ENCODE measurements at regions not wholly inside any gene's neighbourhood (a gene's known extent, or its start where the extent isn't known, plus 50 kb on each side); places are given as distances from the start of the nearest gene placed in this dataset.

GRCh38 chr3:74091204-74091603, 466.5 kb upstream of the PDZRN3 start:
- Histone ChIP-seq H3K4me1 (no peaks in the 10 kb centered on the region), H3K9me3 (no peaks in the 10 kb centered on the region), H3K4me3 (no peak overlapping the region), H3K27me3 (no peaks in the 10 kb centered on the region), H3K36me3 (no peaks in the 10 kb centered on the region), H3K27ac (no peak overlapping the region)
- no peak for DNase-seq (ENCODE audit: low spot score in 2 of 2)
- TF ChIP-seq POLR2A (IDR thresholded peaks at IDR 0.05) (no peak), EP300 (IDR thresholded peaks at IDR 0.05) (no peak)
- TF ChIP-seq, protein P1, sequence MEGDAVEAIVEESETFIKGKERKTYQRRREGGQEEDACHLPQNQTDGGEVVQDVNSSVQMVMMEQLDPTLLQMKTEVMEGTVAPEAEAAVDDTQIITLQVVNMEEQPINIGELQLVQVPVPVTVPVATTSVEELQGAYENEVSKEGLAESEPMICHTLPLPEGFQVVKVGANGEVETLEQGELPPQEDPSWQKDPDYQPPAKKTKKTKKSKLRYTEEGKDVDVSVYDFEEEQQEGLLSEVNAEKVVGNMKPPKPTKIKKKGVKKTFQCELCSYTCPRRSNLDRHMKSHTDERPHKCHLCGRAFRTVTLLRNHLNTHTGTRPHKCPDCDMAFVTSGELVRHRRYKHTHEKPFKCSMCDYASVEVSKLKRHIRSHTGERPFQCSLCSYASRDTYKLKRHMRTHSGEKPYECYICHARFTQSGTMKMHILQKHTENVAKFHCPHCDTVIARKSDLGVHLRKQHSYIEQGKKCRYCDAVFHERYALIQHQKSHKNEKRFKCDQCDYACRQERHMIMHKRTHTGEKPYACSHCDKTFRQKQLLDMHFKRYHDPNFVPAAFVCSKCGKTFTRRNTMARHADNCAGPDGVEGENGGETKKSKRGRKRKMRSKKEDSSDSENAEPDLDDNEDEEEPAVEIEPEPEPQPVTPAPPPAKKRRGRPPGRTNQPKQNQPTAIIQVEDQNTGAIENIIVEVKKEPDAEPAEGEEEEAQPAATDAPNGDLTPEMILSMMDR (IDR thresholded peaks at IDR 0.05): no peak
- 71 to 72% methylated on average over 2 of the region's 2 CpGs for WGBS, 2 donors

GRCh38 chr3:74089814-74090213, 465.1 kb upstream of the PDZRN3 start:
- Histone ChIP-seq H3K27me3 (no peaks in the 10 kb centered on the region), H3K4me1 (no peaks in the 10 kb centered on the region), H3K4me3 (no peak overlapping the region), H3K27ac (no peak overlapping the region), H3K9me3 (no peaks in the 10 kb centered on the region), H3K36me3 (no peaks in the 10 kb centered on the region)
- 54 to 60% methylated on average over 1 of the region's 1 CpG for WGBS, 2 donors
- DNase-seq (ENCODE audit: low spot score in 2 of 2): no peak
- TF ChIP-seq POLR2A (IDR thresholded peaks at IDR 0.05): no peak
- TF ChIP-seq, protein P1 (IDR thresholded peaks at IDR 0.05): no peak
- TF ChIP-seq EP300 (IDR thresholded peaks at IDR 0.05): no peak

DNA sequence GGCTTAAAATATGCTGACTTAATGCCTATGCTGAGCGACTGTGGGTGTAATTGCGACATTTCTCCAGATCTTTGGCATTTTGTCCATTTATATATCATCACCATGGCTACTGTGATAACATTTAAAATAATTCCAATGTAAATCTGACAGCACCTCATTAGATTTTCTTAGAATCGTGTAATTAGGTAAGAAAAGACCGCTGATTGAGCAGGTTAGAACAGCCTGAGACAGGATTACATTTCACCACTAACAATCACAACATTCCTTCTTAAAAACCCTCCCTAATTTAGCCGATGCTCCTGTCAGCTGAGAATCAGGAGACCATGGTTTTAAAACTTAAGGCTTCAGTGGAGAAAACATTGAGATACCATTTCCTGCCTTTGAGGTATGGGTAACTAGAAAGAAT, 455.3 kb upstream of the PDZRN3 start:
- Histone ChIP-seq H3K4me1 (no peaks in the 10 kb centered on the region), H3K9me3 (no peaks in the 10 kb centered on the region), H3K4me3 (no peak overlapping the region), H3K27ac (no peak overlapping the region), H3K27me3 (no peaks in the 10 kb centered on the region), H3K36me3 (no peaks in the 10 kb centered on the region)
- 43 to 48% methylated on average over 5 of the region's 5 CpGs for WGBS, 2 donors
- no peak for DNase-seq (ENCODE audit: low spot score in 2 of 2)
- TF ChIP-seq, protein P1 (IDR thresholded peaks at IDR 0.05): no peak
- TF ChIP-seq POLR2A (IDR thresholded peaks at IDR 0.05) (no peak), EP300 (IDR thresholded peaks at IDR 0.05) (no peak)

GRCh38 chr3:74075241-74075640, 450.5 kb upstream of the PDZRN3 start:
- WGBS, 2 donors: 62 to 69% methylated on average over 2 of the region's 2 CpGs
- no peak overlapping the region for H3K4me3 ChIP-seq
- no peaks in the 10 kb centered on the region for H3K27me3 ChIP-seq

DNA sequence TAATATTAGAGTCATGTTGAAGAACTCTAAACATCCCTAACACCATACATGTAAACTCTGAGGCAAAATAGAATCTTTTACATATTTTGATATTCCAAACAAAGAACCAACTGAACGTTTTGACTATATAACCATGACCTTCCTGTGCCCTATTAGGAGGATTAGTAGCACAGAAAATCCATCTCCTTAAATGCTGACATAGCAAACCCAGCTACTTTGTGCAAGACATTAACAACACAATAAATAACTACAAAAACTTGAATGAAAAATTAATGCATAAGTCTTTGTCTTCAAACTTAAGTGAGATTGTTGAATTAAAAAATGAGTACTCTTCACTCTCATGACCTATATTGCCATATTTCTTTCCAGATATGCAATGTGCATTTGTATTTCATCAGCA, 450.0 kb upstream of the PDZRN3 start:
- H3K27ac ChIP-seq: no peak overlapping the region
- no peak overlapping the region for H3K4me3 ChIP-seq
- 22 to 24% methylated on average over 1 of the region's 1 CpG for WGBS, 2 donors
- no peaks in the 10 kb centered on the region for H3K27me3 ChIP-seq
- H3K4me1 ChIP-seq: no peaks in the 10 kb centered on the region
- no peaks in the 10 kb centered on the region for H3K9me3 ChIP-seq
- TF ChIP-seq, protein P1 (IDR thresholded peaks at IDR 0.05): no peak
- TF ChIP-seq EP300 (IDR thresholded peaks at IDR 0.05): no peak
- no peak for TF ChIP-seq POLR2A (IDR thresholded peaks at IDR 0.05)
- no peaks in the 10 kb centered on the region for H3K36me3 ChIP-seq
- no peak for DNase-seq (ENCODE audit: low spot score in 2 of 2)

More at GRCh38 chr3:74075241-74075640, 450.5 kb upstream of the PDZRN3 start:
- no peaks in the 10 kb centered on the region for H3K36me3 ChIP-seq
- H3K9me3 ChIP-seq: no peaks in the 10 kb centered on the region
- TF ChIP-seq POLR2A (IDR thresholded peaks at IDR 0.05): no peak
- TF ChIP-seq EP300 (IDR thresholded peaks at IDR 0.05): no peak
- TF ChIP-seq, protein P1 (IDR thresholded peaks at IDR 0.05): no peak
- H3K4me1 ChIP-seq: no peaks in the 10 kb centered on the region
- H3K27ac ChIP-seq: no peak overlapping the region
- DNase-seq (ENCODE audit: low spot score in 2 of 2): no peak

Measured in tibial nerve (tissue), 4 donors.